Osteocyte (in vitro differentiated cells): ENCODE measurements at regions not wholly inside any gene's neighbourhood (a gene's known extent, or its start where the extent isn't known, plus 50 kb on each side); places are given as distances from the start of the nearest gene placed in this dataset.
A peak's percentile ranks its signal among the peaks of the same experiment; 100 is the strongest.

Source experiments
- DNase-seq: peaks from one replicate; pipeline ENCODE4 v3.0.0; 2021; ENCODE audit warnings: mixed read lengths; ENCODE audit not compliant: unreplicated experiment; ENCODE audit errors: extremely low spot score
- H3K27ac Mint-ChIP-seq: one replicate; pipeline ENCODE4 v1.8.0; 2021; ENCODE audit warnings: mild to moderate bottlenecking, mixed read lengths; ENCODE audit not compliant: unreplicated experiment
- H3K27me3 Mint-ChIP-seq: one replicate; pipeline ENCODE4 v1.8.0; 2021; ENCODE audit warnings: mixed read lengths; ENCODE audit not compliant: unreplicated experiment
- H3K36me3 Mint-ChIP-seq: one replicate; pipeline ENCODE4 v1.8.0; 2021; ENCODE audit warnings: mixed read lengths; ENCODE audit not compliant: unreplicated experiment
- H3K4me1 Mint-ChIP-seq: one replicate; pipeline ENCODE4 v1.8.0; 2021; ENCODE audit warnings: mixed read lengths; ENCODE audit not compliant: unreplicated experiment
- H3K4me3 Mint-ChIP-seq: one replicate; pipeline ENCODE4 v1.8.0; 2021; ENCODE audit warnings: mild to moderate bottlenecking, moderate library complexity, mixed read lengths; ENCODE audit not compliant: unreplicated experiment
- H3K9me3 Mint-ChIP-seq: one replicate; pipeline ENCODE4 v1.8.0; 2021; ENCODE audit warnings: mixed read lengths; ENCODE audit not compliant: unreplicated experiment
- TF ChIP-seq, protein P1 (sequence below): fragments of 200-600 bp; sonication (generic); IDR thresholded peaks from 2 replicates; pipeline ENCODE4 v1.5.0; 2021; ENCODE audit warnings: antibody characterized with exemption, mild to moderate bottlenecking, moderate library complexity

DNA sequence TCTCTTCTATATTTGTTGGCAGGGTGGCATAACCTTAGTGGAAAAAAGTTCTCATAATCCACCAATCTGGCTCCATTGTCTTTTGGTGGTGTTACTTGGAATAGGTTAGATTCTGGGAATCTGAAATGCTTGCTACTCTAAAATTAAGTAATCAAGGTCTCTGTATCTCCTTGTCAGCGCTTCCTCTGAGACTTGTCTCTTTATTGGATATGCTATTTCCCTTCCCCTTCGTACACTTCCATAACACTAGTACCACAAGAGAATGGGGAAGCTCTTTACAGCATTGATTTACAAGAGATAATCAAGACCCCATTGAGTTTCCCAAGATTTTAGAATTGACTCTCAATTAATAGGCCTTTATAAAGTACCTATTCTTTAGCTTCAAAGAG is 280.2 kb downstream of the ADGB start:
- no peak for DNase-seq
- TF ChIP-seq, protein P1, sequence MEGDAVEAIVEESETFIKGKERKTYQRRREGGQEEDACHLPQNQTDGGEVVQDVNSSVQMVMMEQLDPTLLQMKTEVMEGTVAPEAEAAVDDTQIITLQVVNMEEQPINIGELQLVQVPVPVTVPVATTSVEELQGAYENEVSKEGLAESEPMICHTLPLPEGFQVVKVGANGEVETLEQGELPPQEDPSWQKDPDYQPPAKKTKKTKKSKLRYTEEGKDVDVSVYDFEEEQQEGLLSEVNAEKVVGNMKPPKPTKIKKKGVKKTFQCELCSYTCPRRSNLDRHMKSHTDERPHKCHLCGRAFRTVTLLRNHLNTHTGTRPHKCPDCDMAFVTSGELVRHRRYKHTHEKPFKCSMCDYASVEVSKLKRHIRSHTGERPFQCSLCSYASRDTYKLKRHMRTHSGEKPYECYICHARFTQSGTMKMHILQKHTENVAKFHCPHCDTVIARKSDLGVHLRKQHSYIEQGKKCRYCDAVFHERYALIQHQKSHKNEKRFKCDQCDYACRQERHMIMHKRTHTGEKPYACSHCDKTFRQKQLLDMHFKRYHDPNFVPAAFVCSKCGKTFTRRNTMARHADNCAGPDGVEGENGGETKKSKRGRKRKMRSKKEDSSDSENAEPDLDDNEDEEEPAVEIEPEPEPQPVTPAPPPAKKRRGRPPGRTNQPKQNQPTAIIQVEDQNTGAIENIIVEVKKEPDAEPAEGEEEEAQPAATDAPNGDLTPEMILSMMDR, result no peak
- Mint-ChIP-seq H3K9me3 (no peaks in the 10 kb centered on the region), H3K4me1 (peaks cover 24% of the 10 kb centered on the region), H3K27me3 (no peaks in the 10 kb centered on the region), H3K4me3 (no peak overlapping the region), H3K36me3 (no peaks in the 10 kb centered on the region), H3K27ac (peak overlapping the region; percentile 89)

DNA sequence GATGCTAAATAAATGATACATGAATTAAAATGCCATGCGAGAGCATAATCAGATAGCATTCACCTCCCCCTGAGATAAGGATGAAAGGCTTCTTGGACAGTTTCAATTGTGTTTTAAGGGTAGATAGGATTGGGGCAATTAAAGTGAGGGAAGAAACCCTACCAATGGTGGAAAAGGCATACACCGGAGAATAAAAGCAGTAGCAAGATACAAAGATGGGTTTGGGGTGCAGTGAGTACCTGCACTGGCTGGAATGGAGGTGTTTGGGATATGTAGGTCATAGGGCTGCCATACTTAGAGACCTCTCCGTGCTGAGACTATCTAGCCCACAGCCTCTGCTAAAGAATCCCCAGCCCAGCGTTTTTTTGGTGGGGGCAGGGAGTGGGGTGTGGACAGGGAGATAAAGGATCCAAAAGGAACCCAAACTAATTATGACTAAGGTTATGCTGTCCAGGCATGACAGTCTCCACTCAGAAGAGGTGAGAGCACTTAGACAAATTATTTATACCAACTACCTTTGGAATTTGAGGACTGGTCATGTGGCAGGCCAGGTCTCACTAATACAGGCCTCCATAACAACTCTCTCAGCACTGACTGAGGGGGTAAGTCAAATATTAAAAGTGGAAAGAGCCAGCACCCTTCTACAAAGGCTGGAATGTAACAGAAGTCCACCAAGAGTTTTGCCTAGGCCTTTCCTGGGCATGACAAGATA is 280.8 kb downstream of the ADGB start:
- DNase-seq, result no peak
- H3K4me1 Mint-ChIP-seq, result peaks cover 25% of the 10 kb centered on the region
- TF ChIP-seq, protein P1, result no peak
- no peak overlapping the region for H3K4me3 Mint-ChIP-seq
- H3K9me3 Mint-ChIP-seq, result no peaks in the 10 kb centered on the region
- no peaks in the 10 kb centered on the region for H3K36me3 Mint-ChIP-seq
- H3K27ac Mint-ChIP-seq, result no peak overlapping the region
- H3K27me3 Mint-ChIP-seq, result no peaks in the 10 kb centered on the region

- H3K27ac Mint-ChIP-seq, result no peak overlapping the region
- peaks cover 32% of the 10 kb centered on the region for H3K4me1 Mint-ChIP-seq
These were observed 282.7 kb downstream of the ADGB start for GRCh38 chr6:146881228-146882181.

GRCh38 chr6:146883640-146884531 is 285.1 kb downstream of the ADGB start:
- Mint-ChIP-seq H3K36me3 (no peaks in the 10 kb centered on the region), H3K4me1 (peaks cover 18% of the 10 kb centered on the region), H3K27ac (no peak overlapping the region), H3K9me3 (no peaks in the 10 kb centered on the region), H3K27me3 (no peaks in the 10 kb centered on the region), H3K4me3 (no peak overlapping the region)
- no peak for DNase-seq
- TF ChIP-seq, protein P1, result no peak

More at GRCh38 chr6:146881228-146882181, 282.7 kb downstream of the ADGB start:
- Mint-ChIP-seq H3K27me3 (no peaks in the 10 kb centered on the region), H3K4me3 (no peak overlapping the region), H3K9me3 (no peaks in the 10 kb centered on the region), H3K36me3 (no peaks in the 10 kb centered on the region)
- no peak for DNase-seq
- TF ChIP-seq, protein P1, result no peak
